K562 (cell line): ENCODE measurements at regions not wholly inside any gene's neighbourhood (a gene's known extent, or its start where the extent isn't known, plus 50 kb on each side); places are given as distances from the start of the nearest gene placed in this dataset.

Experiments
- ATAC-seq: fragments of 200-7000 bp; cut with Tn5 transposase; 3 replicates; pipeline ENCODE4 v1.9.1; 2020; ENCODE audit warnings: moderate library complexity
- BruUV-seq: library from RNA; stranded (reverse); fragments of 400-500 nt; replicated peaks from 2 replicates; lab custom pipeline; 2021; lab: Mats Ljungman, UMichigan
- CTCF ChIA-PET: fragments of 300-600 bp; formaldehyde crosslinking; extraction: SDS; loops from one replicate; lab custom pipeline; 2021; ENCODE audit warnings: low intra/inter-chr PET ratio; lab: Yijun Ruan, JAX
- POLR2A ChIA-PET: fragments of 300-600, 350-650 bp; sonication (Branson Sonifier 250); formaldehyde crosslinking; extraction: SDS; loops from one replicate; lab custom pipeline; 2021; ENCODE audit warnings: antibody characterized with exemption, inconsistent platforms; lab: Yijun Ruan, JAX
- DNase-seq, 4 experiments: peaks; one replicate each; pipeline versions ENCODE4 v3.0.0 to v3.0.0-alpha.2; 2011 to 2018; ENCODE audit warnings: low spot score in 3 of 4, mixed read lengths in 3 of 4; ENCODE audit errors: extremely low read depth in 1 of 4
- FAIRE-seq: peaks from 2 replicates; lab custom pipeline; 2011; peaks lifted over from hg19 to GRCh38; lab: Jason Lieb, UNC
- H2AFZ ChIP-seq: 2 replicates; pipeline ENCODE4 v1.6.0; 2011; ENCODE audit warnings: low read depth, low read length, control low read depth, inconsistent platforms
- H3K27ac ChIP-seq: fragments of 200-600 bp; 3 replicates; pipeline ENCODE4 v1.8.0; 2011; ENCODE audit warnings: low read depth, mild to moderate bottlenecking, control low read depth, inconsistent platforms, low read length, moderate library complexity, mixed read lengths; ENCODE audit errors: extremely low read depth
- H3K27me3 ChIP-seq, 2 experiments: fragments of 300-600 bp in 1 of 2; 2 replicates in 1 of 2; 3 replicates in 1 of 2; pipeline versions ENCODE4 v1.6.0 to v1.8.0; 2011; ENCODE audit warnings: inconsistent platforms in 2 of 2, low read length in 2 of 2, mild to moderate bottlenecking in 1 of 2, mixed read lengths in 1 of 2, moderate library complexity in 1 of 2; ENCODE audit not compliant: control insufficient read depth in 2 of 2, insufficient read depth in 2 of 2
- H3K36me3 ChIP-seq: fragments of 300-600 bp; 3 replicates; pipeline ENCODE4 v1.8.0; 2011; ENCODE audit warnings: mild to moderate bottlenecking, low read length, inconsistent platforms; ENCODE audit not compliant: control insufficient read depth, insufficient read depth
- H3K4me1 ChIP-seq, 2 experiments: fragments of 200-600 bp in 1 of 2; replicated peaks in 1 of 2; 2 replicates in 1 of 2; 3 replicates in 1 of 2; pipeline versions ENCODE4 v1.5.1 to v1.8.0; 2011; ENCODE audit warnings: inconsistent platforms in 2 of 2, low read length in 2 of 2, mild to moderate bottlenecking in 1 of 2, mixed read lengths in 1 of 2, moderate library complexity in 1 of 2; ENCODE audit not compliant: control insufficient read depth in 2 of 2, insufficient read depth in 2 of 2
- H3K4me2 ChIP-seq: 2 replicates; pipeline ENCODE4 v1.6.1; 2011; ENCODE audit warnings: low read length, control low read depth, inconsistent platforms, mixed read lengths; ENCODE audit not compliant: insufficient read depth
- H3K4me3 ChIP-seq: fragments of 200-600 bp; sonication (generic), shearing (Covaris generic); 2 replicates; pipeline ENCODE4 v1.5.1; 2016; ENCODE audit warnings: control low read depth, inconsistent platforms
- H3K79me2 ChIP-seq: fragments of 200-600 bp; 3 replicates; pipeline ENCODE4 v1.8.0; 2011; ENCODE audit warnings: low read length, inconsistent platforms; ENCODE audit not compliant: control insufficient read depth, insufficient read depth
- H3K9ac ChIP-seq, 2 experiments: 2 replicates each; pipeline versions ENCODE4 v1.6.0 to v1.6.1; 2011; ENCODE audit warnings: low read depth in 2 of 2, low read length in 2 of 2, control low read depth in 1 of 2, inconsistent platforms in 1 of 2, mild to moderate bottlenecking in 1 of 2, mixed read lengths in 1 of 2; ENCODE audit not compliant: insufficient read depth in 1 of 2
- H3K9me1 ChIP-seq: one replicate; pipeline ENCODE4 v1.6.0; 2011; ENCODE audit warnings: inconsistent platforms, mild to moderate bottlenecking, low read length, moderate library complexity; ENCODE audit not compliant: control insufficient read depth, insufficient read depth
- H3K9me3 ChIP-seq: replicated peaks from 2 replicates; pipeline ENCODE4 v1.5.1; 2011; ENCODE audit warnings: low read depth, low read length, inconsistent platforms; ENCODE audit not compliant: control insufficient read depth, insufficient read depth
- H4K20me1 ChIP-seq: replicated peaks from 2 replicates; pipeline ENCODE4 v1.6.1; 2011; ENCODE audit warnings: low read length, inconsistent platforms, mixed read lengths; ENCODE audit not compliant: control insufficient read depth, insufficient read depth
- CEBPG ChIP-seq, 3 experiments: fragments of 200-800 bp in 1 of 3; sonication (Bioruptor generic) in 1 of 3; sonication (generic) in 1 of 3; formaldehyde crosslinking in 1 of 3; IDR thresholded peaks in 2 of 3; conservative IDR thresholded peaks in 1 of 3; 2 replicates each; pipeline versions ENCODE4 v1.6.1 to v1.8.0; 2016 to 2022; ENCODE audit warnings: missing compliant biosample characterization in 2 of 3, missing genetic modification characterization in 2 of 3, mild to moderate bottlenecking in 1 of 3, missing genetic modification reagents in 1 of 3
- DMBX1 ChIP-seq: fragments of 250-450 bp; sonication (Bioruptor Pico); IDR thresholded peaks from 2 replicates; pipeline ENCODE4 v1.8.0; 2022; ENCODE audit warnings: inconsistent platforms, mild to moderate bottlenecking, moderate library complexity, borderline replicate concordance
- HDAC1 ChIP-seq, 2 experiments: fragments of 450-650 bp; IDR thresholded peaks; 2 replicates each; pipeline ENCODE4 v1.6.1; 2016 to 2017; ENCODE audit warnings: inconsistent platforms in 1 of 2, mild to moderate bottlenecking in 1 of 2, moderate library complexity in 1 of 2
- HDAC8 ChIP-seq: fragments of 450-650 bp; IDR thresholded peaks from 2 replicates; pipeline ENCODE4 v1.6.1; 2016; ENCODE audit warnings: mild to moderate bottlenecking, missing genetic modification characterization, moderate library complexity, missing compliant biosample characterization
- HINFP ChIP-seq: fragments of 450-650 bp; conservative IDR thresholded peaks from 2 replicates; pipeline ENCODE4 v1.6.1; 2016; ENCODE audit warnings: missing genetic modification characterization, low read depth, mild to moderate bottlenecking, control low read depth, missing compliant biosample characterization
- KDM4B ChIP-seq, 2 experiments: fragments of 450-650 bp in 1 of 2; sonication (generic) in 1 of 2; IDR thresholded peaks; 2 replicates each; pipeline ENCODE4 v1.6.1; 2016 to 2017; ENCODE audit warnings: borderline replicate concordance in 2 of 2, antibody characterized with exemption in 1 of 2, low read depth in 1 of 2, mild to moderate bottlenecking in 1 of 2
- KLF6 ChIP-seq: fragments of 250-450 bp; sonication (Bioruptor Pico); IDR thresholded peaks from 2 replicates; pipeline ENCODE4 v1.4.0; 2020; ENCODE audit warnings: mild to moderate bottlenecking, moderate library complexity, borderline replicate concordance
- RFX1 ChIP-seq: fragments of 450-650 bp; IDR thresholded peaks from 2 replicates; pipeline ENCODE4 v1.6.1; 2016; ENCODE audit warnings: mild to moderate bottlenecking, moderate library complexity
- TEAD1 ChIP-seq, 2 experiments: fragments of 450-650 bp in 1 of 2; sonication (generic) in 1 of 2; formaldehyde crosslinking; IDR thresholded peaks; 2 replicates each; pipeline versions ENCODE4 v1.4.0 to v1.8.0; 2020 to 2022; ENCODE audit warnings: mild to moderate bottlenecking in 2 of 2, missing genetic modification reagents in 1 of 2
- ZNF3 ChIP-seq: fragments of 250-450 bp; sonication (Bioruptor Pico); IDR thresholded peaks from 2 replicates; pipeline ENCODE4 v1.5.0; 2021; ENCODE audit warnings: mild to moderate bottlenecking, moderate library complexity
- ZNF740 ChIP-seq, 3 experiments: fragments of 200-800 bp in 1 of 3; sonication (Bioruptor generic) in 1 of 3; sonication (generic) in 1 of 3; formaldehyde crosslinking in 1 of 3; IDR thresholded peaks; 2 replicates each; pipeline versions ENCODE4 v1.6.1 to v1.8.0; 2016 to 2022; ENCODE audit warnings: mild to moderate bottlenecking in 2 of 3, missing compliant biosample characterization in 2 of 3, missing genetic modification characterization in 2 of 3, missing genetic modification reagents in 1 of 3
- WGBS: fragments of 100-300 bp; shearing (Covaris generic); methylation state at CpG from one replicate; pipeline ENCODE4 v1.1.6; 2016; ENCODE audit warnings: low coverage, mixed read lengths; ENCODE audit not compliant: insufficient coverage; ENCODE audit errors: missing lambda C conversion rate; 5-methylcytosine and 5-hydroxymethylcytosine counted together
- in situ Hi-C: fragments of 300-500 bp; cut with MboI; formaldehyde crosslinking; loops from 4 replicates; pipeline ENCODE4 v1.15.0; 2018; ENCODE audit warnings: inconsistent platforms, mixed read lengths
- intact Hi-C: fragments of 100-400 bp; cut with micrococcal nuclease; formaldehyde crosslinking; loops from 2 replicates; pipeline ENCODE4 v1.14.2; 2022
- TF ChIP-seq, protein P1 (sequence below): IDR thresholded peaks from 2 replicates; pipeline ENCODE4 v1.6.1; 2011; ENCODE audit not compliant: insufficient read length; ENCODE audit errors: extremely low read depth

DNA sequence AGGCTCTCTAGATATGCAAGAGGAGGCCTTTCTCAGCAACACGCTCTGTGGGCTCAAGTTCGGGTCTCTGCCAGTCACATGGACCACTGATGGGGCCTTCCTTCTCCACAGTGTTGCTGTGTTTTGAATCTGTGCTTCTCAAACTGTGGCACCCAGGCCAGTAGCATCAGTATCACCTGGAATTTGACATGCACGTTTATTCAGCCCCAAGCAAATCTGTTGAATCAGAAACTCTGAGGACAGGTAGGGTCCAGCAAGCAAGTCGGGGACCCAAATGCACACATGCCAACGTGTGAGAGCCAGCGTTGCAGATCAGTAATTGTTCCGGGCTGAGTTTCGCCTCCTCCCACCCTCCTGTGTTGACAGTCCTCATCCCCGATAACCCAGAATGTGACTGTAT lies 502.6 kb downstream of the IRX1 start:
- H3K79me2 ChIP-seq = no peaks in the 10 kb centered on the region
- POLR2A ChIA-PET = no interaction called here
- no peak overlapping the region for H3K27ac ChIP-seq
- intact Hi-C loops (no loop called here), in situ Hi-C loops (no loop called here)
- H3K4me2 ChIP-seq = no peak overlapping the region
- 1% methylated on average over 9 of the region's 9 CpGs for WGBS
- no peak overlapping the region for H2AFZ ChIP-seq
- CTCF ChIA-PET = no interaction called here
- no peaks in the 10 kb centered on the region for H3K36me3 ChIP-seq
- no peaks in the 10 kb centered on the region for H3K9me3 ChIP-seq
- no peak overlapping the region for H3K4me3 ChIP-seq
- TF ChIP-seq HINFP (tag) (no peak), TEAD1 (CRISPR knock-in tag; IDR thresholded peaks at IDR 0.05) (no peak)
- H3K9ac ChIP-seq = no peak overlapping the region
- BruUV-seq = no TSS peak
- H3K4me1 ChIP-seq = no peaks in the 10 kb centered on the region
- ATAC-seq = no peak
- H3K9me1 ChIP-seq = no peaks in the 10 kb centered on the region
- no peak for FAIRE-seq
- DNase-seq = no peak
- H3K27me3 ChIP-seq = no peaks in the 10 kb centered on the region
- no peaks in the 10 kb centered on the region for H4K20me1 ChIP-seq

- Histone ChIP-seq H4K20me1 (no peaks in the 10 kb centered on the region), H2AFZ (no peak overlapping the region), H3K79me2 (no peaks in the 10 kb centered on the region), H3K27ac (no peak overlapping the region), H3K4me1 (no peaks in the 10 kb centered on the region), H3K27me3 (no peaks in the 10 kb centered on the region), H3K9me1 (no peaks in the 10 kb centered on the region), H3K9me3 (no peaks in the 10 kb centered on the region), H3K4me3 (no peak overlapping the region), H3K4me2 (no peak overlapping the region), H3K9ac (no peak overlapping the region), H3K36me3 (no peaks in the 10 kb centered on the region)
- intact Hi-C loops (no loop called here), in situ Hi-C loops (no loop called here)
- FAIRE-seq (no peak), ATAC-seq (no peak), DNase-seq (no peak)
- WGBS = 0% methylated on average over 7 of the region's 7 CpGs
- BruUV-seq = no TSS peak
- ChIA-PET CTCF (no interaction called here), POLR2A (no interaction called here)
- TF ChIP-seq RFX1 = no peak
- TF ChIP-seq KLF6 (CRISPR knock-in tag) = no peak
- TF ChIP-seq, protein P1, sequence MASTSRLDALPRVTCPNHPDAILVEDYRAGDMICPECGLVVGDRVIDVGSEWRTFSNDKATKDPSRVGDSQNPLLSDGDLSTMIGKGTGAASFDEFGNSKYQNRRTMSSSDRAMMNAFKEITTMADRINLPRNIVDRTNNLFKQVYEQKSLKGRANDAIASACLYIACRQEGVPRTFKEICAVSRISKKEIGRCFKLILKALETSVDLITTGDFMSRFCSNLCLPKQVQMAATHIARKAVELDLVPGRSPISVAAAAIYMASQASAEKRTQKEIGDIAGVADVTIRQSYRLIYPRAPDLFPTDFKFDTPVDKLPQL = no peak
- TF ChIP-seq DMBX1 = no peak
- TF ChIP-seq ZNF740 (CRISPR knock-in tag; IDR thresholded peaks at IDR 0.05) = no peak
- TF ChIP-seq ZNF740 (tag; IDR thresholded peaks at IDR 0.05) = no peak
- TF ChIP-seq KDM4B (IDR thresholded peaks at IDR 0.05; ENCODE audit: borderline replicate concordance in 2 of 2, low read depth in 1 of 2) = no peak
- TF ChIP-seq ZNF3 (CRISPR knock-in tag) = no peak
- TF ChIP-seq HDAC1 (IDR thresholded peaks at IDR 0.05) = no peak
- no peak for TF ChIP-seq HDAC8 (tag)
- no peak for TF ChIP-seq CEBPG (CRISPR knock-in tag; IDR thresholded peaks at IDR 0.05)
- TF ChIP-seq CEBPG (tag; conservative IDR thresholded peaks at IDR 0.05 in 1 of 2, IDR thresholded peaks at IDR 0.05 in 1 of 2) = no peak
Measured at GRCh38 chr5:4099386-4099785, 503.8 kb downstream of the IRX1 start.
